Pons (tissue), 1 donor: ENCODE measurements at regions not wholly inside any gene's neighbourhood (a gene's known extent, or its start where the extent isn't known, plus 50 kb on each side); places are given as distances from the start of the nearest gene placed in this dataset.

Experiments used
- DNase-seq: peaks from one replicate; pipeline ENCODE4 v3.0.0-alpha.2; 2016; ENCODE audit warnings: low spot score

DNA sequence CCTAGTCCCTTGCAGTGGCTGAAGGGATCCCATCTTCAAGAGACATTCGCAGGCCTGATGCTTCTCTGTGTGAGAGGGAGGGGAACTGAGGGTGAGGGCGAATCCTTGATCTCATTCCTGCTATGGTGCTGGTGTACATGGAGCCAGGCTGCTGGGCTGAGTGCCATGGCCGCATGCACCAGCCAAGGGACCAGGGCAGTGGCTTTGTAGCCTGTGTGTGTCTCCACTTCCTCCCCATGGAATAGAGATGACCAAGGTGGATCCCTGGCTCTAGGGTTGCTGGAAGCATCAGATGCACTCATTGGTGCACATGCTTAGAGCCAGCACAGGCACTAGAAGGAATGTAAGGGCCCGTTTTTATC is 195.0 kb downstream of the FOXL1 start:
- no peak for DNase-seq

DNA sequence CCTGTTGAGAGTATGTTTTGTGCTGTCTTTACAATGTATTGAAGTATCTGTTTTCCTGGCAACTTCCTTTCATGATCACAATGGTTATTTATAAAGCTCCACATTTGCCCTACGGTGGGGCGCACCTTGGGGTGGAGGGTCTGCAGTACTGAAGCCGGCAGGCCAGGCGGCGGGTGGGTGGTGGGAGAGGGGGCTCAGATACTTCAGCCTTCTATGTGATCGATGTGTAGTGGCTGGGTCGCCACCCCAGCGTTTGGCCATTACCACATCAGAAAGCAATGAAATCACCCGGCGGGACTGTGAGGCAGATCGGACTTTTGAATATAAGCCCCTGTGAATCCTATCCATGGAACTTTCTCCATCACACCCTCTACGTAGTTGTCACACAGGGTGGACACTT is 196.6 kb downstream of the FOXL1 start:
- DNase-seq = no peak

DNA sequence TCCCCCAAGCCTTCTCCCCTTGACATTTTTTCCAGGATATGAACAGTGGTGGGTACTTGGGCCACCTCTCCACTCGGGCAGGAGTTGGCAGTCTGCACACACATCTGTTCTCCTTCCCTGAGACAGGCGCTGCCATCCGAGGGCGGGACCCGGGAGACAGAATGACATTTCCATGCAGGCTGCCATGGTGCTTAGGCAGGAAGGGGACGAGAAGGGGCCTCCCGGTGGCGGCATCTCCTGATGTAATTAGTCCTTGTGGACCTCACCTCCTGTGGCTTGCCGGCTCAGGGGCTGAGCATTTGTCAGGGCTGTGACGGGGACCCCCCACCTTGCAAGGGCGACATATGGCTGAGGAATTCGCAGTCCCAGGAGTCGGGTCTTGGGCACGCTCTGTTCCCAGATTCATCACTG is 197.2 kb downstream of the FOXL1 start:
- DNase-seq = no peak

DNA sequence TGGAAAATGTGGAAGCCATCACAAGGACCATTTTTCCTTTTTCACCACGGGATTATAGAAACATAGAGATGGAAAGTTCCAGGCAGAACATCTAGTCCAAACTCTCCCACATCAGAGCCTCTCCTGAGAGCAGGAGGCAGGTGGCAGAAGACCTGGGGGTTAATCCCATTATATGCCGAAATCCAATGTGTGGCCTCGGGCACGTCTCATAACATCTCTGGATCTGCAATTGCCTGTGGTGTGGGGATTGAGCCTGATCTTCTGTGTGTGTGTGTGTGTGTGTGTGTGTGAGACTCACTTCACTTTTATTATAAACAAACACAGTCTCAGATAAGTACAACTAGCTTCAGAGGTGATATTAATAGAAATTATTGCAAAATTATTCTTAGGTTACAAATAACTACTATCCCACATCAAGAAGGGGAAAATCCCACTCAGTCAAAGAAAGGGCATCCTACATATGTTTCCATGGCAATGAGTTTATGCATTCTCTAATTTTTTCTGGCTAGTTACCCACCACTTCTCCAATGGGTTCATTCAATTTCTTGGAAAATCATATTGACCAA is 199.1 kb downstream of the FOXL1 start:
- no peak for DNase-seq

DNA sequence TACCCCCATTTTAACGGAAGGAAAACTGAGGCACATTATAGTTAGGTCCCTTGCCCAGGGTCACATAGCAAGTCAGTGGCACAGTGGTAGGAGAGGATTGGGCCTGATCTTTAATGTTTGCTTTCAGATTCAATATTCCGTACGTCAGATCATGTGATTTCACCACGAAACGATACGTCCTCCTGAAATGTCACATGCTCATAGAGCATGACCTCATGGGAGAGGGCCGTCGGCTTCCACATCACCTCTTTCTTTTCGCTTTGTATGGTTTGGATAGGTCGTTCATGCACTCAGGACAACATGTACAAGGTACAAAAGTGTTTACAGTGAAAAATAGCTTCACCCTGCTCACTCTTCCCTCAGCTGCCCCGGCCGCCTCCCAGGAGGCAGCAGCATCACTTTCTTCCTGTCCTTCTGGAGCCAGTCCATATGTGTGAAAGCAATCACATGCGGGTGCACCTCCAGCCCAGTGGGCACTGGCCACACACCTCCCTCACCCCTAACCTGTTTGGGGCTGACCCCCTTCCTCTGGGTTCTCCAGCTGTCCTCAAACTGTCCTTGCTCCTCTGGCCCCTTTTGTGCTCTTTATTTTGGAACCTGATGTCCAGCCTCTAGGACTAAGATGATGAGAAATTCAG is 199.9 kb downstream of the FOXL1 start:
- DNase-seq = no peak

DNA sequence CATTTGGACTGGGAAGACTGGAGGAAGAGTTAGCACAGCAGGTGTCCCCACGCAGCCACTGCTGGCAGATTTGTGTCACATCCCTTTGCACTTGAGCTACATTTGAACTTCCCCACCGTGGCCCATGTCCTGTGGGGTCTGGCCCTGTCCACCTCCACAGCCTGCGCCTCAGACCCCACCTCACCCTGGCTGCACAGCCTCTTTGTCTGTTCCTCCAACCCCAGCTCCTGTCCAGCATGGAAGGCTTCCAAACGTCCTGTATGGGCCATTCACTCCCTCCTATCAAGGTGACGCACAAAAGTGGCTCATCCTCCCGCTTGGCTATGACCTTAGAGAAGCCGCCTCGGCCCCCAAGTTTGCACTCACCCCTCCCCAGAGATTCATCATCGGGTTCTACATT is 200.6 kb downstream of the FOXL1 start:
- DNase-seq = no peak

DNA sequence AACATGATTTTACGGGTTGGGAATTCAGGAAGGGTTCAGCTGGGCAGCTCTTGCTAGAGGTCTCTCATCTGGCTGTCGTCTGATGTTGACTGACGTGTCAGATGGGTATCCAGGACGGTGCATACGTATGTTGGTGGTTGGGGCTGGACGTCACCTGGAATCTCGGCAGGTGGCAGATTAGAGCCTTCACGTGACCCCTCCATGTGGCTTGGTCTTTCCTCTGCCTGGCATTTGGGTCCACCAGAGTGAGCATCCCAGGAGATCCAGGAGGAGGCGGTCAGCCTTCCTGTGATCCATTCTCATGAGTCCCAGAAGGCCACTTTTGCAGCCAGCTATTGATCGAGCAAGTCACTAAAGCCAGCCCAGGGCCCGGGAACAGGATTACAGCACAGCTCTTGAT is 202.7 kb downstream of the FOXL1 start:
- DNase-seq = no peak

DNA sequence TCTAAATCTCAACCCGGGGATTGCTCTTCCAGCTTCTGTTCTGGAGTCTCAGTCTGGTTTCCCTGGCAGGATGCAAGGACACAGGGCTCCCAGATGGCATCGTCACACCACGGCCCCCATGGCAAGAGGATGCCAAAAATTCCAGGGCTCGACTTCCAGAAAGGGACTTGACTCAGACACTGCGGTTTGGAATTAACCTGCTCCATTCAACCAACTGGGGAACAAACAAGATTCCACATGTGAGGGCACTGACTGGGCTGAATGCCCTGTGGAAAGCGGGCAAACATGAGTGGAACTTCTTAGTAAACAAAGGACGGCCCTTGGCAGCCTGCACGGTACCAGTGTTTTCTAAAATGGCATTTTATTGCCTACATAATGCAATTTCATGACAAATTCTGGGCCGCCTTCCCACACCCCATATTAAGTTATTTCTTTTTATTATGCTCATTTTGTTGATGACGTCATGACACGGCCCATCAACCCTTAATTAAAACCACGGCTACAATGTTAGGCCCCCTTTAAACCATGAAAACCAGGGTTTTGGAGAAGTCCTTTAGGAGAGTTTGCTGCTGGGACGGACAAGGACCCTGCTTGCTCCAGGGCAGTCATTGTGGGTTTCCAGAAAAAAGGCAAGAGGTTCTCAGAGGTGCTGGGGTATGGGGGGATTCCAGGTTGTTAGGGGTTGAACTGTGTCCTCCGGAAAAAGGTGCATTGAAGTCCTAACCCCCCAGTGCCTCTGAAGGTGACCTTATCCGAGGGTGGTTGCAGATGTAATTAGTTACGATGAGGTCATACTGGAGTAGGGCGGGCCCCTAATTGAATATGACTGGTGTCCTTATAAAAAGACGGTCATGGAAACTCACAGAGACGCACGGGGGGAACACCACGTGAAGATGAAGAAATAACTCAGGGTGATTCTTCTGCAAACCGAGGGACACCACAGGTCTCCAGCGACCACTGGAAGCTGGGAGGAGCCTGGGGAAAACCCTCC is 205.6 kb downstream of the FOXL1 start:
- no peak for DNase-seq

DNA sequence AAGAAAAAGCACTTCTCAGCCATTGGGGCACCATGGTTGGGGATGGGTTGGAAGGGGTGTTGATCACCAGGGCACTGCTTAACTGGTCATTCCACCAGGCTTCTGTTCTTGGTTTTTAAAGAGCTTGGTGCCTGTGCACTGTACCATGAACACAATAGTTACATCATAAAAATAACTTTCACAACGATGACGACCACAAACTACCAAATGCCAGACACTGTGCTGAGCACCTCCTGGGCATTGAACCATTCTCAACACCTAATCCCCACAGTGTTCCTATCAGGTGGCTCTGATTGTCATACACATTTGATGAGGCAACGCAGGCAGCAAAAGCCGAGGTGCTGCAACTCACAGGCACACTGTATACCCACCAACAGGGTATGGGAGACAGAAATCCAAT is 208.0 kb downstream of the FOXL1 start:
- DNase-seq = no peak

DNA sequence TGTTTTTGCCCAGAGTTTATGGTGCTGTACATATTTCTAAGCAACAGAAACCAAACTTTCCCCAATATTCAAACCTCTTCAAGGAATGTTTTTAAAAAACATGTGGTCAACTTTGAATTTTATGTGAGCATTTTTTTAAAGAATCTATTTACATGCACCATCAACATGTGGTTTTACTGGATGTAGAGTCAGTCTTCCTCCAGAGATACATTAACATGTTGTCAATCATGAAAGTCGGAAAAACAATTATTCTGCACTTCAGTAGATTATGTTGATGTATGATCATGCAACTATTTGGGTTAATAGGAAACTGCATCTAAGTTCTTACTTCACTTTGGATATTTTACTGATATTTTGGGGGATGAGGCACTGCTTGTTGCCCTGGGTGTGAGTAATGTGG is 208.6 kb downstream of the FOXL1 start:
- DNase-seq = no peak

DNA sequence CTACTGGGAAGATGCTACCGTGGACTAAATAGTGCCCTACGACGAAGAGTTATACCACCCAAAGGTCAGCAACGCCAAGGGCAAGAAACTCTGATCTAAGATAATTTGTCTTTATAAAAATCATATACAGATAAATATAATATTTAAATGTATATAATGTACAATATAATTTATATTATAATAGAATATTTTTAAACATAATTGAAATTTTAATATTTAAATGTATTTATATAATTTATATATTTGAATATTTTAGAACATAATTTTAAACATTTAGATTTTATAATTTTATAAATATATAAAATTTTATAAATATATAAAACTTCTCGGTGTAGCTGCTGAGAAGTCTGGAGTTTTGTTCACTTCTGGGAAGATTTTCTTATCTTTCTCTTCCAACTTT is 209.2 kb downstream of the FOXL1 start:
- DNase-seq = no peak

DNA sequence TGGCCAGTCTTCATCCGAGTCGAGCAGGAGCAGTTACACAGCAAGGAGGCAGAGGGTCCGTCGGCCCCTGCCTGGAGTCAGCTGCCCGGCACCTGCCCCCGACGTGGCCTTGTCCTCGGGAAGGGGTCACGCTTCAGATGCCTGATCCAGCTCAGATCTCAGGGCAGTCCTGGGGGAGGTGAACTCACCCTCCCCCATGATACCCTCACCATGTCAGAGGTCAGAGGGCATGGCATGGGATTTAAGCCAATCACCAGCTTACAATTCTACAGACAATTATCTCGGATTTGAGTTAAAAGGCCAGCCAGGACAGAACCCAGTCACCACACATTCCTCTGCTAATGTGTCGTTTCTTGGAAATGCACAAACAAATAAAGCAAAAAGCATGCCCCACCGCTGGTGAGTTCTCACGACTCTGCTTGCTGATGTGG is 211.3 kb downstream of the FOXL1 start:
- no peak for DNase-seq

DNA sequence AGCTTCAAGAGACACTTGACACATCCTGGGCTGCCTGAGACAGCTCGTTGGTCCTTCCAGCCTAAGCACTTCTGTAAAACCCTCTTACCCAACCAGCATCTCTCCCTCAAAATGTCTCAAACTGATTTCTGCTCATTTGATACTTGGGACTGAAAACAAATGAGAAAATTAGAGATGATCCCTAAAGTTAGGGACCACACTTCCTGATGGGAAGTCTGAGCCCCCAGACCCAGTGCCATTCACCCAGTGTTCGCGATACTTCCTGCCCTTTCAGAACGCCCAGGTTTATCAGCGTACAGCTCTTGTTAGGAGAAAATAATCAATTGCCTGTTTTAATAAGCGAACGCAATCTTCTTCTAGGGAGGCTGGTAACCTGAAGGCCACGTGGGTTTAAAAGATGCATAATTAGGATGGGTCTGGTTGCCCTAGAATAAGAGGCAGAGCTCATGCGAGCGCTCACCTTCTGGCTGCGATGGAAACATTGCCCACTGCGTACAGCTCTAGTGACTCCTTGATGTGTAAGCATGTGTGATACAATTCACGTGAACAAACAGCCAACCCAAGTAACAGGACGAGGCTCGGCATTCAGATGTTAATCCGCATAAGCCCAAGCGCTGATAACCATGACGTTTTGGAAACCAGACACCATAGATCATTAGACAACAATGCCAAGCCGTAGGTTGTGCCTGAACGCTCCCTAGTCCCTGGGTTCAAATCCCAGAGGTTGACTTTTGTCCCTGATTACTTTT is 213.1 kb downstream of the FOXL1 start:
- no peak for DNase-seq

DNA sequence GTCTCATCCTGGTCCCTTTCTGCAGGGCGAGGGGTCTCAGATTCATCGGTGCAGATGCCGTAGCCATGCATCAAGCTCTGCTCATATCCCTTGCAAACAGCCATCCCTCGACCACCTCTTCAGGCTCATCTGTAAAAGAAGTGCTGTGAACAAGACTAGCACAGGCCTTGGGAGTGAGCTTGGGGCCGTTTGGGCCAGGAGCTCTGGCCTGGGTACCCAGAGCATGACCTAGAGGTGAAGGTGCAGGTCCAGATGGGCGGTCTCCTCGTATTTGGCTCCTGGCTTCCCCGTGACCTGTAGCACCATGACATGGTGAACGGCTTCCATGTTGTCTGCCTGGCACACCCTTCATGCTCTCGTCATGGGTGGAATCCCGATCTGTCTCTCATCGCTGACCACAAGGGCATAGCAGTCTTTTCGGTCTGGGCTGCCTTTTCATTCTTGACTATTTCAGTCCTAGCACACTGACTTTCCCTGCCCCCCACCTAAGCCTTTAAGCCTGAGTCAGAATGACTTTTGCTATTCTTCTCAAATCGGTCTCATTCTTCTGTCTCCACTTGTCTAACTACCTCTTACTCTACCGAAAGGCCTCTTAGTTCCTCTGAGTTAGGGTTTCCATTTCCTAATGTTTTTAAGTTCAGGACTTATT is 216.0 kb downstream of the FOXL1 start:
- DNase-seq = no peak

DNA sequence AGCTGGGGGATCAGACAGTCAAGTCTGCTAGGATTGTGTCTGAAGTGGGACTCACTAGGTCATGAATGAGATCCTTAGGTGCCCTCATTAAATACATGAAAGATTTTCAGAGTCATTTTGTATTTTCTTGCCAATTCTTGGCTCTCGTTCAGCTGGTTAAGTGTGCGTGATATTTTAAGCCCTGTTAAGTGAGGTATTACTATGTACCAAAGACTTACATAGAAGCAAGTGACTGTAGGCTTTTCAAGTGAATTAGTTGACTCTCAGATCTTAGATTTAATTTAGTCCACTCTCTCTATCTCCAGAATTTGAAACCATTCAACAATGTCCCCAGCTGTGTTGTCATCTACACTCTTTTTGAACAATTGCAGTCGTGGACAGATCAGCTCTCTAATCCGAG is 219.4 kb downstream of the FOXL1 start:
- no peak for DNase-seq

DNA sequence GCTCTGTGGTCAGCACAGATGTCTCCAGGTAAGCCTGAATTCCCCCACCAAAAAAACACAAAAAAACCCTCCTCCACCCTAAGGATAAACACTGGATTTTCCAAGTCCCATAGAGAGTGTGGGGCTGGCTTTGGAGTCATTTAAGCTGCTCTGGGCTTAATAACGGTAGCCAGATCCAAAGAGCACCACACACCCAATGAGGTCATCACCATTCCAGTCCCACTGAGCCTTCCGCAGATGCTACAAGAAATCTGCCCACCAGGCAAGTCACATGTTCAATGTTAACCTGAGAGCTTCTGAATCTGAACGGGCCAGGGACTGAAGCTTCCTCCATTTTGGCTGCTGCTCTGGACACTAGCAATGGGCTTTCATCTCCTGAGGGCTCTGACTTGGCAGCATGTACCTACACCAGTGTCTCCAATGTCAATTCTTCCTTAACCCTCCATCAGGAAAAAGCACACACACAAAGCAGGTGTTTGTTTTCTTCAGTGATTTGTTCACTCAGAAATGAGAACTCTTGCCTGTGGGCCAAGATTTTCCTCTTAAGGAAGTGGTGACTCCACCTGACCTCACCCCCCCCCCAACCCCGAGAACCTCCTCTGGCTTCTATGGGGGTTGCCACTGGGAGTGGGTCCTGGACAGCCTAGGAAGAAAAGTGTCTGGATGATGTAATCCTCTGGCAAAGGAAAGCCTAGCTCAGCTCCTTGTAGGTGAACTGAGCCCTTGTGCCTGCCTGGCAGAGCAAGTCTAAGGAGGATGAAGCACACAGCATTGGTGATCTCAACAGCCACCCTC is 220.1 kb downstream of the FOXL1 start:
- DNase-seq = no peak

DNA sequence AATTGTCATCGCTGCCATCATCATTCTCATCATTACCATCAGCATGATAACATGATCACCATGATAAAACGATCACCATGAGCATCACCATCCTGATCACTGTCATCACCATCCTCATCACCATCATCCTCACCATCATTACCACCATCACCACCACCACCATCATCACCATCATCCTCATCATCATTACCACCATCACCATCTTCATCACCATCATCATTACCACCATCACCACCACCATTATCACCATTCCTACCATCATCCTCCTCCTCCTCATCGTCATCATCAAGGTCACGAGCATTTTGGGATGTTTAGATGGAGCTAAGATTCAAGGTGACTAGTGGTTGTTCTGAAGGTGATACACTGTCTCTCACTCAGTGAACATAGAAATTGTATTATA is 221.0 kb downstream of the FOXL1 start:
- no peak for DNase-seq

DNA sequence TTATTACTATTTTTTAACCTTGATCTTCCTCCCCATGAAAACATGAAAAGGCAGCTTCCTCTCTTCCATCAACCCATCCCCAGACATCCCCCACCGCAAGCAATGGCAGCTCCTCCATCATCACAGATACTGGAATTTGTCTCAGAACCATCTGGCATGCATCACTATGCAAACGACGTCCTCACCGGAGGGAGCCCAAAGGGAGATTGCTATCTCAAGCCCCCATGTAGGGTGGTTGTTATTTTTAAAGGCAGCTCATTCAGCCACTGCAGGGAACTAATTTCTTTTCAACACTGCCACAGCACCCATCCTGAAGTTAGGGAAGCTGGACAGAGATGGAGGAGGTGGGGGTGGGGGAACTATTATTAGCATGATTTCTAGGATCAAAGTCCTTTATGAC is 222.5 kb downstream of the FOXL1 start:
- no peak for DNase-seq

DNA sequence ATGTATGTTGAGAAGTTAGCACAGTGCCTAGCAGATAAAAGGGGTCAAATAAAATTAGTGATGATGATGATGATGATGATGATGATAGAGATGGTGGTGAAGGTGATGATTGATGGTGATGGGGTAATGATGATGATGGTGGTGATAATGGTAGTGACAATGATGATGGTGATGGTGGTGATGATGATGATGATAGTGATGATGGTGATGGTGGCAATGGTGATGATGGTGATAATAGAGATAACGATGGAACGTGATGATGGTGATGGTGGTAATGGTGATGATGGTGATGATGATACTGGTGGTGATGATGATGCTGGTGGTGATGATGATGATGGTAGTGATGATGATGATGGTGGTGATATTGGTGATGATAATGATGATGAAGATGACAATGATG is 223.7 kb downstream of the FOXL1 start:
- no peak for DNase-seq

DNA sequence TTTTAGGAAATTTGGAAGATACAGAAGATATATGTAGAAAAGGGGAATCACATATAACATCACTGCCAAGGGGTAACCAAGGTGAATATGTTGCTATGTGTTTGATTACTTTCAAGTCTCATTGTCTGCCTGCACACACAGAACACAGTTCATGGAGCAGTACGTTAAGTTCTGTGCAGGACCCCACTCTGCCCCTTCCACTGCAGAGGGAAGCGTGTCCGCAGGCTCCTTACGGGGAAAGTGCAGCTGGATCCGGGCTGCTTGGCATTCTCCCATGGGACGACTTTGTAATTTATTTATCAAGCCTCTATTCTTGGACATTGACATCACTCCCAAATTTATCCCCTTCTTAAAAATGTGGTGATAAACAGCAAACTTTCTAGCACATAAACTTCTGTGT is 226.8 kb downstream of the FOXL1 start:
- DNase-seq = no peak

DNA sequence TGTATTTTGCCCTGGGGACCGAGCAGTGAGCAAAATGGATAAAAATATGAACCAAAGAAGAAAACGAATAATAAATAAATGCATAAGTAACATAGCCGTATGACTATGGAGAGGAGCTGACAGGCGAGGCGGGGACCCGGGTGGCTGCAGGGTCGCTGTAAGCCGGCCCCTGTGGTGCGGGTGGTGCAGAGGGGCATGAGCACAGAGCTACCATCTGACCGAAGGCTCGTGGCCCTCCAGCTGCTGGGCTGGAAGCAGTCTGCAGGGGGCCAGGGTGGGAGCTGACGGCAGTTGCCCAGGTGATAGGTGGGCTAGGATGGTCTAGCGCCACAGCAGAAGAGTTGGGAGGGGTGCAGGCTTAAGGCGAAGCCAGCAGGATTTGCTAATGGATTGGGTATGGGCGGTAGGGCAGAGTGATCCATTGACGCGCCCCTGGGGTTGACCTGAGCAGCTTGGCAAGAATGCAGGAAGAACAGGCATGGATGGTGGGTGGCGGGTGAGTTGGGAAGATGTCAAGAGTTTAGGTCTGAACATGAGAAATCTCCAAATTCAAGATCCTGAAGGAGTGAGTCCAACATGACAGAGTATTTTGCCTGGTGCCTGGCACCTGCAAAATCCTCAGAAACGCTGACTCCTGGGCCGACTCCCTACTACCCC is 228.0 kb downstream of the FOXL1 start:
- no peak for DNase-seq
